ENCODE measurements at regions not wholly inside any gene's neighbourhood (a gene's known extent, or its start where the extent isn't known, plus 50 kb on each side); places are given as distances from the start of the nearest gene placed in this dataset.
"Not testable (repeated sequence)": the region's sequence is repeated elsewhere in the genome, so short reads cannot be mapped to it uniquely, and the experiment has no call there.

GRCh38 chr2:91844451-91844825, 3026.8 kb upstream of the TEKT4 start:
- not testable (repeated sequence) for TF ChIP-seq POLR2A, CTCF (IDR thresholded peaks at IDR 0.05)
